SJSA1 (cell line): ENCODE measurements at regions not wholly inside any gene's neighbourhood (a gene's known extent, or its start where the extent isn't known, plus 50 kb on each side); places are given as distances from the start of the nearest gene placed in this dataset.

Source experiments
- DNase-seq, 2 experiments: peaks; one replicate each; pipeline ENCODE4 v3.0.0-alpha.2; 2015 to 2020; ENCODE audit warnings: low spot score in 2 of 2, low read depth in 1 of 2
- H3K27ac ChIP-seq: fragments of 250-450 bp; sonication (Bioruptor Pico); 2 replicates; pipeline ENCODE4 v1.5.1; 2020; ENCODE audit warnings: mild to moderate bottlenecking, moderate library complexity
- H3K27me3 ChIP-seq: fragments of 250-450 bp; sonication (Bioruptor Pico); replicated peaks from 2 replicates; pipeline ENCODE4 v1.5.1; 2020; ENCODE audit warnings: mild to moderate bottlenecking, moderate library complexity
- H3K36me3 ChIP-seq: fragments of 250-450 bp; sonication (Bioruptor Pico); 2 replicates; pipeline ENCODE4 v1.5.1; 2020; ENCODE audit warnings: mild to moderate bottlenecking
- H3K4me1 ChIP-seq: fragments of 250-450 bp; sonication (Bioruptor Pico); replicated peaks from 2 replicates; pipeline ENCODE4 v1.6.1; 2021; ENCODE audit warnings: mild to moderate bottlenecking
- H3K4me3 ChIP-seq: fragments of 250-450 bp; sonication (Bioruptor Pico); 2 replicates; pipeline ENCODE4 v1.5.1; 2020; ENCODE audit warnings: mild to moderate bottlenecking
- H3K9me3 ChIP-seq: fragments of 250-450 bp; sonication (Bioruptor Pico); replicated peaks from 2 replicates; pipeline ENCODE4 v1.5.1; 2020; ENCODE audit warnings: mild to moderate bottlenecking

DNA sequence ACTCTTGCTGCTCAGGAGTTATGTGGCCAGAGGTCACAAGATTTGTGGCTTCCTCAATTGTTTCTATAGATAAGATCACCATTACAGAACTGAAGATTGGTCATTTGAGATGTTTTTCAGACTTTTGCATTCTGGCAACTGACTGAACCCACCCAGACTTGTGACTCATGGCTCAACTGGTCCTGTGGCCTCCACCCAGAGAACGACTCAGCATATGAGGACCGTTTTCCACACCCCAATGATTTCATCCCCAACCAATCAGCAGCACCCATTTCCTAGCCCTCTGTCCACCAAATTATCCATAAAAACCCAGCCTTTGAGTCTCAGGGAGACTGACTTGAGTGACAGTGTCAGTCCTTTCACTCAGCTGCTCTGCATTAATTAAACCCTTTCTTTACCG lies 143.2 kb upstream of the ASIC2 start:
- H3K4me1 ChIP-seq, result peaks cover 3% of the 10 kb centered on the region; the same call in 1 of the 2 replicates
- DNase-seq, result no peak
- H3K27ac ChIP-seq, result no peak overlapping the region

DNA sequence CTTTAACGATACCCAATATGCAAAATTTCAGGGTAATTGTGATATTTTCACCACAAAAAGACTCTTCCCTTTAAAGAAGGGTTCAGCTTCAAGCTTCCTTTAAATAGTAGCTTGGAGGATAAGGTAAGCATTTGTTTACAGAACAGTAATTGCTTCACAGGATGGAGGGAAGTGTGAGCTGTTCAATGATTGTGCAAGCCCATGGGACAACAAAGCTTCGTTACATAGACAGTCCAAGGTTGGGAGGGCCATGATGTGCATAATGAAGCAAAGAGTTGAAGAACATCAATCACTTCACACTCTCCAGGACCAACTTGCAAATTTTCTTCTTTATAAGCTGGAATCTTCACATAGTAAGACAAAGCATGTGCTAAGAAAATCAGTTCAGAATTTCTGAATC lies 145.0 kb upstream of the ASIC2 start:
- peaks cover 3% of the 10 kb centered on the region; the same call in 1 of the 2 replicates for H3K4me1 ChIP-seq
- no peak overlapping the region for H3K27ac ChIP-seq
- no peaks in the 10 kb centered on the region for H3K36me3 ChIP-seq
- H3K27me3 ChIP-seq, result no peaks in the 10 kb centered on the region
- no peak for DNase-seq
- H3K4me3 ChIP-seq, result no peak overlapping the region
- H3K9me3 ChIP-seq, result no peaks in the 10 kb centered on the region

More for the DNA sequence above, 143.2 kb upstream of the ASIC2 start:
- H3K36me3 ChIP-seq, result no peaks in the 10 kb centered on the region
- H3K27me3 ChIP-seq, result no peaks in the 10 kb centered on the region
- H3K4me3 ChIP-seq, result no peak overlapping the region
- no peaks in the 10 kb centered on the region for H3K9me3 ChIP-seq

DNA sequence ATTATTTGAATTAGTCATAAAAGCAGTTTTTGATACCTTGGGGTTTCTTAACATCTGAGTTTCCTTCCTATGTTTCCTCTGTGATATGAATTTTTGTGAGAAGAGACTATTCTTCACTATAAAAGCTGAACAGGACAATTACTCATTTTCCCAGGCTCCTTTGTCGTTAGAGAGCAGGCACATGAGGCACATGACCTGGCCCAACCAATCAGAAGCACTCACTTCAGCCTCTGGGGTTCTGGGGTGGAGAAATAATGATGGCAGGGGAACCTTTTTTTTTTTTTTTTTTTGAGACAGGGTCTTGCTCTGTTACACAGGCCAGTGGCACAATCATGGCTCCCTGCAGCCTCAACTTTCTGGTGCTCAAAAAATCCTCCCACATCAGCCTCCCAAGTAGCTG lies 145.5 kb upstream of the ASIC2 start:
- Histone ChIP-seq H3K4me3 (no peak overlapping the region), H3K4me1 (peaks cover 3% of the 10 kb centered on the region; the same call in 1 of the 2 replicates), H3K36me3 (no peaks in the 10 kb centered on the region), H3K9me3 (no peaks in the 10 kb centered on the region), H3K27ac (no peak overlapping the region), H3K27me3 (no peaks in the 10 kb centered on the region)
- no peak for DNase-seq

DNA sequence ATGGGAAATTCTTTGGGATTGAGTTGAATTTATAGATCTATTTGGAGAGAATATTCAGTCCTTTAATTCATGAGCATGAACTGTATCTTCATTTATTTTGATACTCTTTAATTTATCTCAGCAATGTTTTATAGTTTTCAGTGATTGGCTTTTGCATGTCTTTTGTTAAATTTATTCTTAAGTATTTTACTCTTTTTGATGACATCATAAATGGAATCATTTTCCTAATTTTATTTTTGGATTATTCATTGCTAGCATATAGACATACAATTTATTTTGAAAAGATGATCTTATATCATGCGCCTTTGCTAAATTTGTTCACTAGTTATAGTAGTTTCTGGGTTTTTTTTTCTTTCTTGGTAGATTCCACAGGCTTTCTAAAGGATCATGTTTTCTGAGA lies 149.2 kb upstream of the ASIC2 start:
- no peaks in the 10 kb centered on the region for H3K27me3 ChIP-seq
- no peaks in the 10 kb centered on the region for H3K36me3 ChIP-seq
- DNase-seq, result no peak
- H3K9me3 ChIP-seq, result no peaks in the 10 kb centered on the region
- no peaks in the 10 kb centered on the region for H3K4me1 ChIP-seq
- H3K27ac ChIP-seq, result no peak overlapping the region
- H3K4me3 ChIP-seq, result no peak overlapping the region

DNA sequence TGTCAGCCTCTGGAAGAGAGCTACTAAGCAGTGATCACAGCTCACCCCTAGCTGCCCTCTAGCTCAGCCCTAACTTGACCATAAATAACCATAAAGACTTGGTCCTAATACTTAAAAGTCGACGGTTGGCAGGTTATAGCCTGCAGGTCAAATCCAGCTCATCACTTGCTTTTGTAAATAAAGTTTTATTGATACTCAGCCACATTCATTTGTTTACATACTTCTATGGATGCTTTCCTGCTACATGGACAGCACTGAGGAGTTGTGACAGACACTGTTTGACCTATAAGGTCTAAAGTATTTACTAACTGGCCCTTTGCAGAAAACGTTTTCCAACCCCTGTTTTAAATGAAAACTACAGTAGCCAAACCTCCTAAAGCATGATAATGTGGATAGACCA lies 151.6 kb upstream of the ASIC2 start:
- Histone ChIP-seq H3K36me3 (no peaks in the 10 kb centered on the region), H3K27me3 (no peaks in the 10 kb centered on the region), H3K27ac (no peak overlapping the region), H3K4me3 (no peak overlapping the region), H3K9me3 (no peaks in the 10 kb centered on the region), H3K4me1 (no peaks in the 10 kb centered on the region)
- no peak for DNase-seq

DNA sequence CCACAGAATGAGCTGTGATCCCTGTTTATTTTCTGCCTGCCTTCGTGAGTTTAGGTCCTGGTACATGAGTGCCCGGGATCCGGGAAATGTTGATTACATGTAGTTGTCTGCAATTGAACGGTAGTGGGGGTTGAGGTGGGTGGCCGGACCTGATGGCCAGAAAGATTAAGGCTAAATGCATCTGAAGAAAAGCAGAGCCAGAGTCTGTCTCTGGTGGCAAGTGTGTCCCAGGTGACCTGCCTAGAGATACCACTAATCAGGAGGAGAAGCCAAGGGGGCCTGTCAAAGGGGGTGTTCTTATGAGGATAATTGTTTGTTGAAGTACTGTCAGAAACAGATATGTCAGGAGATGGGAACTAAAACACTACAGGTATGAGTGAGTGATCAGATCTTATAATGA lies 154.0 kb upstream of the ASIC2 start:
- DNase-seq, result no peak
- H3K9me3 ChIP-seq, result no peaks in the 10 kb centered on the region

DNA sequence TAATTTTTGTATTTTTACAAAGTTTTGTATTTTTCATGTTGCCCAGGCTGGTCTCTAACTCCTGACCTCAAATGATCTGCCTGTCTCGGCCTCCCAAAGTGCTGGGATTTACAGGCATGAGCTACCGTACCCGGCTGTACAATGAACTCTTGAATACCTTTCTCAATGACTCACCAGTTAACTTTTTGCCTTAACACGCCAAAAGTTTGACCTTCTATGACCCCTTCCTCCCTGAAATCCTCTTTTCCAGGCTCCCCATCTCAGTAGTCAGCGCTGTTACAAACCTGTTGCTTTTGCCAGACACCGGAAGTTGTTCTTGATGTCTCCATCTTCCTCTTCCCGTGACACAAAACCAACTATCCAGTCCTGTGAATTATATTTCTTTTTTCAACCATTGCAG lies 158.1 kb upstream of the ASIC2 start:
- H3K36me3 ChIP-seq, result no peaks in the 10 kb centered on the region
- peak overlapping the region; percentile 51 for H3K27ac ChIP-seq
- peak in 1 of 2 experiments; percentile 42 for DNase-seq
- H3K4me3 ChIP-seq, result no peak overlapping the region
- no peaks in the 10 kb centered on the region for H3K9me3 ChIP-seq
- H3K4me1 ChIP-seq, result peaks cover 34% of the 10 kb centered on the region
- no peaks in the 10 kb centered on the region for H3K27me3 ChIP-seq

More for the DNA sequence above, 154.0 kb upstream of the ASIC2 start:
- Histone ChIP-seq H3K4me3 (no peak overlapping the region), H3K27ac (no peak overlapping the region), H3K27me3 (no peaks in the 10 kb centered on the region), H3K4me1 (peaks cover 17% of the 10 kb centered on the region), H3K36me3 (no peaks in the 10 kb centered on the region)

DNA sequence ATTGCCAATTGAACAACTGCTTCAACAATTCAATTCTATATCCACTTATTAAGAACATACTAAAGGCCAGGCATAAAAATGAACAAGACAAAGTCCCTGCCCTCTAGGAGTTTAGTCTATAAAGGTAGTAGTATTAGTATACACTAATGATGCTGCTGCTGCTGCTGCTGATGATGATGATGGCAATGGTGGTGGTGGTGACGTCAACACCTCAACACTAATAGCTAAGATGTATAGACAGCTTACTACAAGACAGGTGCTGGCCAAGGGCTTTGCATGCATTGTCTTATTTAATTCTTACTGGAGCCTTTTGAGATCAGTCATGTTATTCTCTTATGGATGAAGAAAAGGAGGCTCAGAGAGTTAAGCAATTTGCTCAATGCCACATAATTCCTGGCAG lies 164.4 kb upstream of the ASIC2 start:
- Histone ChIP-seq H3K27me3 (no peaks in the 10 kb centered on the region), H3K4me1 (peaks cover 45% of the 10 kb centered on the region), H3K4me3 (no peak overlapping the region), H3K36me3 (no peaks in the 10 kb centered on the region), H3K9me3 (no peaks in the 10 kb centered on the region), H3K27ac (no peak overlapping the region)
- no peak for DNase-seq

DNA sequence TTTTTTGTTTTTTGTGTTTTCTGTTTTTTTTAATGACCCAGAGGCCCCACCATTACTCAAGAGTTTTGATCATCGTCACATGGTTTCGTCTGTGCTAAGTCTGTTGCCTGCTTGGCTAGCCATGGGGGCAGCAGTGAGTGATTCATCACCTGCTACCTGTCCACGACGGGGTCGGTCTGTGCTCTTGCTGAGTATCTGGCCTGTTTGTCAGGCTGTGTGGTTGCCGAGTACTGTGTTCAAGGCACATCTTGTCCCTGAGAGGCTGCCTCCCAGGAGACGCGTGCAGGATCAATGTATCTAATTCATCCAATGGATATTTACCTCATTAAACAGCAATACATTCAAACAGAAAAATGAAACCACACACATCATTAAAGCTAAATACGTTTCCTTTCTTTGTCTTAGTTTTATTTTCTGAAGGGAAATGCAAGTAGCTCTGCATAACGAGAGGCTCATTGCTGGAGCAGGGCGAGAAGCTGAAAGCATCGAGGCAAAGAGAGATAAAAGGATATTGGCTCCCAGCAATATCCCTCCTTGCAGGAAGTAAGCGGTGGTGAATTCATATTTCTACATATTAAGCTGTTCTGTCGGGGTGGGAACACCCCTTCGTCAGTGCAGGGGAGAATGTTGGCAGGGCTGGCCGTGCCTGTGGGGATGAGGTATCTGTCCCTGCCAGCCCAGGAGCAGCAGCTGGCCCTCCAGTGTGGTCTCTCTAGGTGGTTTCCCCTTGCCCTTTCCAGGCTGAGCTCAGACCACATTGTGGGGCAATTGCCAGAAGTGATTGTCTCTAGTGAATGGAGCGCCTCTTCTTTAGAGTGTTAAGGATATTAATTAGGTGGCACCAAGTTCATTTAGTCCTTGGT lies 166.2 kb upstream of the ASIC2 start:
- no peak for DNase-seq
- no peaks in the 10 kb centered on the region for H3K27me3 ChIP-seq
- peaks cover 48% of the 10 kb centered on the region for H3K4me1 ChIP-seq
- no peak overlapping the region for H3K4me3 ChIP-seq
- H3K9me3 ChIP-seq, result no peaks in the 10 kb centered on the region
- no peaks in the 10 kb centered on the region for H3K36me3 ChIP-seq
- no peak overlapping the region for H3K27ac ChIP-seq

DNA sequence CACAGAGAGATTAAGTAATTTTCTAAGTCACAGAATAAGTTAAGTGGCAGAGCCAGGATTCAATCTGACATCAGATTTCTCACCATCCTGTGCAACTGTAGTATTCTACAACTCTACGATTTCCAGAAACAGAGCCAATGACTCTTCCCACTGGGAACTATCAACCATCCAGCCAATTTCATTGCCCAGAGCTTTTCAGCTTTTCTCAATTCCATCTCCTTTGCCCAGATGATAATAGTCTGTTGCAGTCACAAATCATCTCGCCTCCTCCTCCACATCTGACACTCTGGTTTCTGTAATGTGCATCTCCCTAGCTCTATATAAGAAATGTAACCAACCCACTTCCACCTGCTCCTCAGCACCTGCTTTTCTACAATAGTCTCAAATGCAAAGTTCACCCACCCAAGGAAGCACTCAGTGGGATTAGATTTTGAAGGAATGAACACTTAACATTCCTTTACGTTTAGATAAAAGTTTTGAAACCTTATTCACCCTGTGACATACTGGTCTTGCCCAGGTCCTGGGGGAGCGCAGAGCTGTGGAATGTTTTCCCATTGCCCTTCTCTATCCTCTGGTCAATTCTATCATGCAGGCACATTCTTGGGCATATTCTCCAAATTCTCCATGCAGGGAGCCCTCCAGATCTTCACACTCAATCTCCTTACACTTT lies 167.8 kb upstream of the ASIC2 start:
- DNase-seq, result no peak
- no peaks in the 10 kb centered on the region for H3K36me3 ChIP-seq
- H3K27me3 ChIP-seq, result no peaks in the 10 kb centered on the region
- H3K9me3 ChIP-seq, result no peaks in the 10 kb centered on the region
- no peak overlapping the region for H3K4me3 ChIP-seq
- H3K27ac ChIP-seq, result peak overlapping the region; percentile 58
- peaks cover 58% of the 10 kb centered on the region for H3K4me1 ChIP-seq

DNA sequence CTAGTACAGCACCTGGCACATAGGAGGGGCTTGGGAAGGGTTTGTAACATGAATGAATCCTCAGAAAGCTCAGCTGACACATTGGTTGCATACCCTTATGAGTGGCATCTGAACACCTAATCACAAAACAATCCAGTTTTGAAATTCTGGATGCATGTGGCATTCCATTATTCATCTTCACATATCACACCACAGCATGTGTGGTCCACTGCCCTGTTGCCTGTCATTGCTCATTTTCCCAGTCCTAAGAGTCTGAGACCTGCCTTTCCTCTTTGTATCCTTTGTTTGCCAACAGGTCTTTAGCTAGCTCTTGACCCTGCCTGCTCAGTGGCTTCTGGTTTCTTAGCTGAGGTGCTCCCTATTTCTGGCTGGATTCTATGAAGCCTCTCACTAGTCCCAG lies 170.8 kb upstream of the ASIC2 start:
- peak overlapping the region; percentile 75 for H3K27ac ChIP-seq
- peak; percentile 52 to 61 for DNase-seq
- no peaks in the 10 kb centered on the region for H3K9me3 ChIP-seq
- no peak overlapping the region for H3K4me3 ChIP-seq
- H3K36me3 ChIP-seq, result no peaks in the 10 kb centered on the region
- H3K4me1 ChIP-seq, result peaks cover 59% of the 10 kb centered on the region
- H3K27me3 ChIP-seq, result no peaks in the 10 kb centered on the region

DNA sequence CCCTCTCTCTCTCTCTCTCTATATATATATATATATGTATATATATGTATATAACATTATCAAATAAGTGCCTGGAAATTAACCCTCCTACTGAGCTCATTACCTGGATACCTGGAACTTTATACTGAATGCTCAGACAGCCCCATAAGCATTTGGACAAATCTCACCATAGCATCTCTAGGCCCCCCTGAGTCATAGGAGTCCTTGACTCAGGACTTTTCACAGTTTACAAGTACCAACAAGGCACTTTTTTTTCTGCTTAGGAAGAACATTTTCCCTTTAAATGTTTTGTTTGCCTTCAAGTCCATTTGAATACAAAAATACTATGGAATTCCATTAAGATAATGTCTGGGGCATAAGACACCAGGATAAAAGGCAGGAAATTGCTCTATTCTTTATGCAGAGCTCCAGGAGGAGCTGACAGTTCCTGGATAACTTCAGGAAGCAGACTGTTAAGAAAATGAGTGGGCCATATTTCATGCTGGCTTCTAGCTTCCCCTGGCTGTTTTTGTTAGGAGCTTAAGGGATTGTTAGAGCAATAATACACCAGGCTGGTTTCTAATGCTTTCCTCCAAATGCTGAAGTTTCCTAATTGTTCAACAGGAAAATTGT lies 171.7 kb upstream of the ASIC2 start:
- peak in 1 of 2 experiments; percentile 37 for DNase-seq
- Histone ChIP-seq H3K27me3 (no peaks in the 10 kb centered on the region), H3K27ac (peak overlapping the region; percentile 75), H3K9me3 (no peaks in the 10 kb centered on the region), H3K4me1 (peaks cover 62% of the 10 kb centered on the region), H3K36me3 (no peaks in the 10 kb centered on the region), H3K4me3 (no peak overlapping the region)

DNA sequence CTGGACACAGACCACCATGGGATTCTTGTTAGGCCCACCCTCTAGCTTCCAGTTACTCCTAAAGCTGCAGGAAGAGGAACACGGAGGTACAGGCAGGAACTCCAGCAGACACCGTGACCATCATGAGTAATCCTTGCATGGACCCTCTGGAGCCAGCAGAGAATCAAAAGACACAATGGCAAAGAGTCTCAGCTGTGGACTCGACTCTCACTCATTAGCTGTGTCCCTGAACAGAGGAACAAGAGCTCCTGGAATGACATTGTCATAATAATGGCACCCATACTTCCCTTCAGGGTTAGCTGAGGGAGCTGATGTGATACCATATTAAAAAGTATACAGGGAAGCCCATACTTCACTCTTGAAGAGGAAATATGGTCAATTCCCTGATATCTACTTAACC lies 176.3 kb upstream of the ASIC2 start:
- H3K4me1 ChIP-seq, result peaks cover 29% of the 10 kb centered on the region
- H3K4me3 ChIP-seq, result no peak overlapping the region
- H3K27ac ChIP-seq, result peak overlapping the region; percentile 68
- DNase-seq, result no peak
- H3K27me3 ChIP-seq, result no peaks in the 10 kb centered on the region
- H3K9me3 ChIP-seq, result no peaks in the 10 kb centered on the region
- H3K36me3 ChIP-seq, result no peaks in the 10 kb centered on the region

DNA sequence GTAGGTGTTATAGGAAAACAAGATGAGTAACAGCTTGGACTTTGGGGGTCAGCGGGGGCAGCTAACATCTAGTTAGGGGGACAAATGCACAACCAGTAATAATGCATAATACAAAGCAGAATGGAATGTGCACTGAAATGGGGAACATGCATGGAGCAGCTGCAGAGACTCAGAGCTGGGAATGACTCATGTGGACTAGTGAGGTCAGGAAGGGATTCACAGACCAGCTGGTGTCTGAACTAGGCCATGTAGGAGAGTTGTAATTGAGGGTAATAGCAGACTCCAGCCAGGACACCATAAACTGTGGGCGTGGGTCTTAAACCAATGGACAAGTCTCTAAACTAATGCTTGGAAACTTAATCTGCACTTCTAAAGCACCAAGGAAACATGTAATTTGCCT lies 176.8 kb upstream of the ASIC2 start:
- no peaks in the 10 kb centered on the region for H3K27me3 ChIP-seq
- H3K4me3 ChIP-seq, result no peak overlapping the region
- peaks cover 25% of the 10 kb centered on the region for H3K4me1 ChIP-seq
- peak; percentile 35 to 53 for DNase-seq
- no peaks in the 10 kb centered on the region for H3K9me3 ChIP-seq
- H3K36me3 ChIP-seq, result no peaks in the 10 kb centered on the region
- H3K27ac ChIP-seq, result peak overlapping the region; percentile 68
